Cardiac muscle cell (in vitro differentiated cells and primary cell): ENCODE measurements at regions not wholly inside any gene's neighbourhood (a gene's known extent, or its start where the extent isn't known, plus 50 kb on each side); places are given as distances from the start of the nearest gene placed in this dataset.

Experiments used
- DNase-seq, 2 donors: peaks; one replicate each; pipeline versions ENCODE4 v3.0.0 to v3.0.0-alpha.2; 2010 to 2017; ENCODE audit warnings: low read depth in 1 of 2, low spot score in 1 of 2
- H3K27ac ChIP-seq: fragments of 200-600 bp; sonication (generic); 2 replicates; pipeline ENCODE4 v1.5.1; 2016
- H3K27me3 ChIP-seq: fragments of 200-600 bp; sonication (generic); 2 replicates; pipeline ENCODE4 v1.6.0; 2016; ENCODE audit warnings: control low read depth
- H3K36me3 ChIP-seq: fragments of 200-600 bp; sonication (generic); 2 replicates; pipeline ENCODE4 v1.5.1; 2016; ENCODE audit warnings: control low read depth
- H3K4me1 ChIP-seq: fragments of 200-600 bp; sonication (generic); 2 replicates; pipeline ENCODE4 v1.8.1; 2017; ENCODE audit warnings: low read depth, mild to moderate bottlenecking, mixed run types
- H3K4me3 ChIP-seq: fragments of 200-600 bp; sonication (generic); 2 replicates; pipeline ENCODE4 v1.5.1; 2016; ENCODE audit warnings: mild to moderate bottlenecking
- H3K9me3 ChIP-seq: fragments of 200-600 bp; sonication (generic); 2 replicates; pipeline ENCODE4 v1.5.1; 2017; ENCODE audit warnings: low read depth, mild to moderate bottlenecking, control low read depth
- TF ChIP-seq, protein P1 (sequence below): IDR thresholded peaks from 2 replicates; pipeline ENCODE4 v1.5.1; 2012; ENCODE audit warnings: low read depth, mild to moderate bottlenecking, low read length

DNA sequence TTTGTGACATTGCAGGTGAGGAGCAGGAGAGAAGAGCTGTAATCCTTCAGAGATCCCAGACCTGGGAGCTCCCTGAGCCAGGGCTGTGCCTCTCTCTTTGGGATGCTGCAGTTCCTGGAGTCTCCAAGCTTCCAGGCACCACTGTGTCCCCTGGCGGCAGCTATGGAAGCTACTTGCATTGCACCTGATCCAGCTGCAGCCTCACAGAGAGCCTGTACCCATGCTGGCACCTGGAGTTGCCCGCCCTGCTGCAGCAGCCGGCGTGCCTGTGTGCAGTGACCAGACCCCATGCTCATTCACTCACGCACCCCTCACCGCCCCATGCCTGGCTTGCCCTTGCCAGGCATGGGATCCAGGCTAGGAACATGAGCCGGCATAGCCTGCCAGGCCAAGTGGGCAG, 51.8 kb upstream of the MED9 start:
- DNase-seq = no peak
- TF ChIP-seq, protein P1, sequence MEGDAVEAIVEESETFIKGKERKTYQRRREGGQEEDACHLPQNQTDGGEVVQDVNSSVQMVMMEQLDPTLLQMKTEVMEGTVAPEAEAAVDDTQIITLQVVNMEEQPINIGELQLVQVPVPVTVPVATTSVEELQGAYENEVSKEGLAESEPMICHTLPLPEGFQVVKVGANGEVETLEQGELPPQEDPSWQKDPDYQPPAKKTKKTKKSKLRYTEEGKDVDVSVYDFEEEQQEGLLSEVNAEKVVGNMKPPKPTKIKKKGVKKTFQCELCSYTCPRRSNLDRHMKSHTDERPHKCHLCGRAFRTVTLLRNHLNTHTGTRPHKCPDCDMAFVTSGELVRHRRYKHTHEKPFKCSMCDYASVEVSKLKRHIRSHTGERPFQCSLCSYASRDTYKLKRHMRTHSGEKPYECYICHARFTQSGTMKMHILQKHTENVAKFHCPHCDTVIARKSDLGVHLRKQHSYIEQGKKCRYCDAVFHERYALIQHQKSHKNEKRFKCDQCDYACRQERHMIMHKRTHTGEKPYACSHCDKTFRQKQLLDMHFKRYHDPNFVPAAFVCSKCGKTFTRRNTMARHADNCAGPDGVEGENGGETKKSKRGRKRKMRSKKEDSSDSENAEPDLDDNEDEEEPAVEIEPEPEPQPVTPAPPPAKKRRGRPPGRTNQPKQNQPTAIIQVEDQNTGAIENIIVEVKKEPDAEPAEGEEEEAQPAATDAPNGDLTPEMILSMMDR = no peak
- H3K27me3 ChIP-seq = no peaks in the 10 kb centered on the region
- no peaks in the 10 kb centered on the region for H3K4me1 ChIP-seq
- no peak overlapping the region for H3K27ac ChIP-seq
- H3K4me3 ChIP-seq = no peak overlapping the region
- no peaks in the 10 kb centered on the region for H3K9me3 ChIP-seq
- no peaks in the 10 kb centered on the region for H3K36me3 ChIP-seq

DNA sequence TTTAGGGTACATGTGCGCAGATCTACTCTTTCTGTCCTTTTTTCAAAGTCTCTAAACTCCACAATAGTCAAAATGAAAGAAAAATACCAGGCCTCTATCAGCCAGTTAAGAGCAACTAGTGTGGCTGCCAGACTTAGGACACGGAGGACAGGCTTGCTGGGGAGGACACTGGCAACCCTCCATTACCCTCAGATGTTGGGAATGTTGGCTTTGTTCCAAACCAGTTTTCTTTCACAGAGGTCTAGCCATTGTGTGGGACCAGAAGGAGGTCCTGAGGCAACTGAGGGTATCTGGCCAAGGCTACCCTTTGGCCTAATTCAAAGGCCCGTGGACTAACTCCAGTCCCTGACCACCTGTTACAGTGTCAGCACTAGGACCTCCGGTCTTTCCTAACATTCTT, 51.2 kb upstream of the MED9 start:
- Histone ChIP-seq H3K4me1 (no peaks in the 10 kb centered on the region), H3K9me3 (no peaks in the 10 kb centered on the region), H3K4me3 (no peak overlapping the region), H3K27me3 (no peaks in the 10 kb centered on the region), H3K36me3 (no peaks in the 10 kb centered on the region), H3K27ac (no peak overlapping the region)
- DNase-seq = peak in 1 of 2 donors; percentile 73
- TF ChIP-seq, protein P1 = no peak

DNA sequence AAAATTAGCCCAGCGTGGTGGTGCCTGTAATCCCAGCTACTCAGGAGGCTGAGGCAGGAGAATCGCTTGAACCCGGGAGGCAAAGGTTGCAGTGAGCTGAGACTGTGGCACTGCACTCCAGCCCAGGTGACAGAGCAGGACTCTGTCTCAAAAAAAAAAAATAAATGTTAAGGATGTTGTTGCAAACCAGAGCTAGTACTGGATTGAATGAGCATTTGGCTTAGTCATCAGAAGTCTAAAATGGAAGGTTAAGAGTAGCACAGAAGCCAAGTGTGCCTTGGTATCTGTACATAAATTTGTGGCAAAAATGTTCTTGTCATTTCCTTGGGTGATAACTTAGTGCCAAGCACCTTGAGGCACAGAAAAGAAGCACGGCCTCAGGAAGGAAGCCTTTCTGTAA, 50.6 kb upstream of the MED9 start:
- TF ChIP-seq, protein P1 = no peak
- Histone ChIP-seq H3K4me1 (no peaks in the 10 kb centered on the region), H3K27me3 (no peaks in the 10 kb centered on the region), H3K4me3 (no peak overlapping the region), H3K9me3 (no peaks in the 10 kb centered on the region), H3K27ac (no peak overlapping the region), H3K36me3 (no peaks in the 10 kb centered on the region)
- no peak for DNase-seq
